H9 (cell line): ENCODE measurements at regions not wholly inside any gene's neighbourhood (a gene's known extent, or its start where the extent isn't known, plus 50 kb on each side); places are given as distances from the start of the nearest gene placed in this dataset.

Source experiments
- DNase-seq: peaks from one replicate; pipeline ENCODE4 v3.0.0-alpha.2; 2017
- H2AFZ ChIP-seq: one replicate; pipeline ENCODE4 v1.6.1; 2013; ENCODE audit warnings: mild to moderate bottlenecking, low read length, control low read depth, moderate library complexity
- H2AK5ac ChIP-seq: 2 replicates; pipeline ENCODE4 v1.6.1; 2013; ENCODE audit warnings: low read length, control low read depth, mixed read lengths; ENCODE audit not compliant: insufficient read length
- H2BK120ac ChIP-seq: one replicate; pipeline ENCODE4 v1.6.1; 2013; ENCODE audit warnings: low read depth, mild to moderate bottlenecking, low read length, control low read depth, inconsistent platforms; ENCODE audit not compliant: poor library complexity, severe bottlenecking
- H2BK12ac ChIP-seq: 2 replicates; pipeline ENCODE4 v1.6.1; 2013; ENCODE audit warnings: low read length, control low read depth, mixed read lengths, low read depth; ENCODE audit not compliant: insufficient read length
- H2BK15ac ChIP-seq: 2 replicates; pipeline ENCODE4 v1.6.1; 2013; ENCODE audit warnings: low read depth, low read length, control low read depth
- H2BK20ac ChIP-seq: one replicate; pipeline ENCODE4 v1.6.1; 2013; ENCODE audit warnings: low read depth, mild to moderate bottlenecking, low read length, control low read depth, inconsistent platforms; ENCODE audit not compliant: poor library complexity, severe bottlenecking
- H2BK5ac ChIP-seq: 2 replicates; pipeline ENCODE4 v1.6.1; 2013; ENCODE audit warnings: low read length, control low read depth, mixed read lengths; ENCODE audit not compliant: insufficient read length
- H3K14ac ChIP-seq: 2 replicates; pipeline ENCODE4 v1.6.1; 2013; ENCODE audit warnings: low read length, control low read depth; ENCODE audit not compliant: insufficient read depth
- H3K18ac ChIP-seq: 2 replicates; pipeline ENCODE4 v1.6.1; 2013; ENCODE audit warnings: low read depth, mild to moderate bottlenecking, mixed read lengths, low read length, control low read depth; ENCODE audit not compliant: insufficient read length
- H3K23ac ChIP-seq: 2 replicates; pipeline ENCODE4 v1.6.1; 2013; ENCODE audit warnings: low read length, control low read depth, mixed read lengths, low read depth; ENCODE audit not compliant: insufficient read length
- H3K23me2 ChIP-seq: 2 replicates; pipeline ENCODE4 v1.6.1; 2013; ENCODE audit warnings: low read depth, mild to moderate bottlenecking, mixed read lengths, low read length, control low read depth; ENCODE audit not compliant: insufficient read length, poor library complexity, severe bottlenecking
- H3K27ac ChIP-seq: 2 replicates; pipeline ENCODE4 v1.5.1; 2013; ENCODE audit warnings: low read length, control low read depth, mixed read lengths, low read depth; ENCODE audit not compliant: insufficient read length
- H3K27me3 ChIP-seq: 2 replicates; pipeline ENCODE4 v1.6.1; 2013; ENCODE audit warnings: low read length, control low read depth, inconsistent platforms; ENCODE audit not compliant: insufficient read depth
- H3K4ac ChIP-seq: 2 replicates; pipeline ENCODE4 v1.6.1; 2013; ENCODE audit warnings: low read depth, mild to moderate bottlenecking, control low read depth, inconsistent platforms, low read length, moderate library complexity
- H3K4me1 ChIP-seq: 2 replicates; pipeline ENCODE4 v1.6.1; 2013; ENCODE audit warnings: low read length, control low read depth, inconsistent platforms; ENCODE audit not compliant: insufficient read depth
- H3K4me2 ChIP-seq: 2 replicates; pipeline ENCODE4 v1.6.1; 2013; ENCODE audit warnings: low read length, control low read depth, mixed read lengths; ENCODE audit not compliant: insufficient read length, insufficient read depth
- H3K56ac ChIP-seq: 2 replicates; pipeline ENCODE4 v1.6.1; 2013; ENCODE audit warnings: low read depth, mild to moderate bottlenecking, mixed read lengths, low read length, control low read depth; ENCODE audit not compliant: insufficient read length
- H3K79me1 ChIP-seq: 2 replicates; pipeline ENCODE4 v1.6.1; 2013; ENCODE audit warnings: low read depth, mild to moderate bottlenecking, moderate library complexity, low read length, control low read depth, inconsistent platforms; ENCODE audit not compliant: insufficient read depth, poor library complexity, severe bottlenecking
- H3K79me2 ChIP-seq: 2 replicates; pipeline ENCODE4 v1.6.1; 2013; ENCODE audit warnings: low read length, control low read depth, inconsistent platforms; ENCODE audit not compliant: insufficient read depth
- H3K9ac ChIP-seq: 2 replicates; pipeline ENCODE4 v1.6.1; 2013; ENCODE audit warnings: low read length, control low read depth, mixed read lengths; ENCODE audit not compliant: insufficient read length; ENCODE audit errors: extremely low read depth
- H3K9me3 ChIP-seq: one replicate; pipeline ENCODE4 v1.6.1; 2013; ENCODE audit warnings: low read depth, low read length, inconsistent platforms; ENCODE audit not compliant: control insufficient read depth
- H3T11ph ChIP-seq: one replicate; pipeline ENCODE4 v1.6.1; 2013; ENCODE audit warnings: mild to moderate bottlenecking, low read length, control low read depth, inconsistent platforms
- H4K20me1 ChIP-seq: one replicate; pipeline ENCODE4 v1.6.1; 2013; ENCODE audit not compliant: control insufficient read depth, insufficient read length, insufficient read depth
- H4K5ac ChIP-seq: 2 replicates; pipeline ENCODE4 v1.6.1; 2013; ENCODE audit warnings: low read depth, mild to moderate bottlenecking, mixed read lengths, low read length, control low read depth; ENCODE audit not compliant: insufficient read length
- H4K8ac ChIP-seq: replicated peaks from 2 replicates; pipeline ENCODE4 v1.6.1; 2013; ENCODE audit warnings: low read length, control low read depth, mixed read lengths, low read depth; ENCODE audit not compliant: insufficient read length
- H4K91ac ChIP-seq: 2 replicates; pipeline ENCODE4 v1.6.1; 2013; ENCODE audit warnings: low read depth, mild to moderate bottlenecking, moderate library complexity, mixed read lengths, low read length, control low read depth; ENCODE audit not compliant: insufficient read length
- H3K27ac Mint-ChIP-seq, 3 experiments: 2 replicates in 2 of 3; 3 replicates in 1 of 3; pipeline ENCODE4 v1.8.0; 2020 to 2021; ENCODE audit warnings: mixed read lengths in 3 of 3, mild to moderate bottlenecking in 1 of 3, moderate library complexity in 1 of 3
- H3K27me3 Mint-ChIP-seq: 2 replicates; pipeline ENCODE4 v1.8.0; 2021; ENCODE audit warnings: low read depth, mild to moderate bottlenecking, moderate library complexity, mixed read lengths
- H3K36me3 Mint-ChIP-seq, 3 experiments: 2 replicates in 2 of 3; 3 replicates in 1 of 3; pipeline ENCODE4 v1.8.0; 2020 to 2021; ENCODE audit warnings: low read depth in 3 of 3, mixed read lengths in 3 of 3; ENCODE audit not compliant: insufficient read depth in 1 of 3
- H3K4me1 Mint-ChIP-seq, 2 experiments: 2 replicates each; pipeline ENCODE4 v1.8.0; 2020; ENCODE audit warnings: mixed read lengths in 2 of 2
- H3K4me3 Mint-ChIP-seq, 2 experiments: 2 replicates in 1 of 2; 3 replicates in 1 of 2; pipeline ENCODE4 v1.8.0; 2020 to 2021; ENCODE audit warnings: mild to moderate bottlenecking in 2 of 2, mixed read lengths in 2 of 2, moderate library complexity in 1 of 2
- H3K9me3 Mint-ChIP-seq, 2 experiments: 2 replicates in 1 of 2; 3 replicates in 1 of 2; pipeline ENCODE4 v1.8.0; 2020; ENCODE audit warnings: mild to moderate bottlenecking in 2 of 2, mixed read lengths in 2 of 2, moderate library complexity in 1 of 2
- CTCF ChIP-seq: fragments of 200-600 bp; sonication (generic); conservative IDR thresholded peaks from 3 replicates; pipeline ENCODE4 v1.8.0; 2021; ENCODE audit warnings: antibody characterized with exemption, mild to moderate bottlenecking
- whole genome bisulfite sequencing: extraction: QIAGEN DNeasy Blood & Tissue Kit; methylation state at CpG from one replicate; pipeline ENCODE4 v1.1.7; 2013; ENCODE audit warnings: missing lambda C conversion rate, low lambda C conversion rate, mixed read lengths; ENCODE audit not compliant: insufficient read length; ENCODE audit errors: extremely low coverage; 5-methylcytosine and 5-hydroxymethylcytosine counted together

GRCh38 chr17:54172096-54172984 is 349.6 kb downstream of the KIF2B start:
- Histone ChIP-seq H3K4me2 (no peak overlapping the region), H4K91ac (no peak overlapping the region), H3T11ph (no peak overlapping the region), H2BK20ac (no peak overlapping the region), H3K27ac (no peak overlapping the region), H3K23me2 (no peaks in the 10 kb centered on the region), H2AK5ac (no peak overlapping the region), H4K8ac (no peak overlapping the region), H3K4ac (no peak overlapping the region), H2AFZ (peak overlapping the region; percentile 56), H3K56ac (no peak overlapping the region), H3K79me2 (no peaks in the 10 kb centered on the region), H3K9ac (no peak overlapping the region), H2BK15ac (no peak overlapping the region), H3K23ac (no peak overlapping the region), H3K9me3 (no peaks in the 10 kb centered on the region), H2BK120ac (no peak overlapping the region), H3K27me3 (no peaks in the 10 kb centered on the region), H4K5ac (no peak overlapping the region), H3K14ac (no peak overlapping the region), H3K4me1 (no peaks in the 10 kb centered on the region), H3K18ac (no peak overlapping the region), H2BK12ac (no peak overlapping the region), H2BK5ac (no peak overlapping the region), H3K79me1 (no peaks in the 10 kb centered on the region), H4K20me1 (no peaks in the 10 kb centered on the region)
- peak; percentile 47 for DNase-seq
- Mint-ChIP-seq H3K36me3 (peaks cover 0 to 3% (median 3%) of the 10 kb centered on the region in 3 experiments; a peak in 3 of 7 replicates), H3K9me3 (peaks cover 2 to 3% of the 10 kb centered on the region in 2 experiments; a peak in 2 of 5 replicates), H3K27me3 (no peaks in the 10 kb centered on the region), H3K4me1 (peaks cover 19 to 28% of the 10 kb centered on the region in 2 experiments), H3K4me3 (no peak overlapping the region), H3K27ac (peak overlapping the region; percentile 78 to 91 (median 85); a peak in 5 of 7 replicates)
- WGBS: no CpG with 5 or more reads among the region's 3 CpGs
- peak; percentile 75 for TF ChIP-seq CTCF
